CD4-positive, alpha-beta T cell treated with Interleukin-6 for 4 hours (primary cell): ENCODE measurements at regions not wholly inside any gene's neighbourhood (a gene's known extent, or its start where the extent isn't known, plus 50 kb on each side); places are given as distances from the start of the nearest gene placed in this dataset.
"Not testable (repeated sequence)": the region's sequence is repeated elsewhere in the genome, so short reads cannot be mapped to it uniquely, and the experiment has no call there.

Experiments
- DNase-seq: peaks from one replicate; pipeline ENCODE4 v3.0.0-alpha.2; 2020; ENCODE audit warnings: mixed read lengths

- no peak for DNase-seq
Observed at GRCh38 chr5:53369681-53370080, 110.7 kb upstream of the FST start.

GRCh38 chr5:53373451-53374158 is 106.8 kb upstream of the FST start:
- DNase-seq, result no peak

GRCh38 chr5:53376853-53377252 is 103.6 kb upstream of the FST start:
- DNase-seq, result no peak

GRCh38 chr5:53378190-53378589 is 102.2 kb upstream of the FST start:
- no peak for DNase-seq

- no peak for DNase-seq
Observed at GRCh38 chr5:53378590-53379247, 101.7 kb upstream of the FST start.

GRCh38 chr5:53386341-53386740 is 94.1 kb upstream of the FST start:
- no peak for DNase-seq

- no peak for DNase-seq
Observed at GRCh38 chr5:53389093-53389492, 91.3 kb upstream of the FST start.

- DNase-seq, result no peak
Observed at GRCh38 chr5:53392073-53392472, 88.4 kb upstream of the FST start.

- DNase-seq, result no peak
Observed at GRCh38 chr5:53394808-53395207, 85.6 kb upstream of the FST start.

GRCh38 chr5:53397141-53397757 is 83.2 kb upstream of the FST start:
- DNase-seq, result no peak

GRCh38 chr5:53397845-53398244 is 82.6 kb upstream of the FST start:
- DNase-seq, result no peak

- DNase-seq, result no peak
Observed at GRCh38 chr5:53399926-53400697, 80.3 kb upstream of the FST start.

- DNase-seq, result no peak
Observed at GRCh38 chr5:53403291-53403690, 77.1 kb upstream of the FST start.

GRCh38 chr5:53403758-53404157 is 76.7 kb upstream of the FST start:
- no peak for DNase-seq

- DNase-seq, result no peak
Observed at GRCh38 chr5:53405396-53405795, 75.0 kb upstream of the FST start.

GRCh38 chr5:53406630-53407316 is 73.7 kb upstream of the FST start:
- no peak for DNase-seq

- DNase-seq, result no peak
Observed at GRCh38 chr5:53407373-53407772, 73.1 kb upstream of the FST start.

GRCh38 chr5:53411388-53411787 is 69.0 kb upstream of the FST start:
- DNase-seq, result no peak

- DNase-seq, result not testable (repeated sequence)
Observed at GRCh38 chr5:53412499-53412898, 67.9 kb upstream of the FST start.

GRCh38 chr5:53416144-53416738 is 64.2 kb upstream of the FST start:
- DNase-seq, result no peak

- no peak for DNase-seq
Observed at GRCh38 chr5:53418409-53418808, 62.0 kb upstream of the FST start.
